IMR-90 (cell line): ENCODE measurements at regions not wholly inside any gene's neighbourhood (a gene's known extent, or its start where the extent isn't known, plus 50 kb on each side); places are given as distances from the start of the nearest gene placed in this dataset.

Experiments used
- ATAC-seq: fragments of 200-7000 bp; cut with Tn5 transposase; 2 replicates; pipeline ENCODE4 v1.9.1; 2020; ENCODE audit warnings: low read depth, mild to moderate bottlenecking, moderate library complexity
- BruUV-seq: library from RNA; stranded (reverse); fragments of 400-500 nt; replicated peaks from 2 replicates; lab custom pipeline; 2021; lab: Mats Ljungman, UMichigan
- CTCF ChIA-PET: fragments of 300-600 bp; formaldehyde crosslinking; extraction: SDS; loops from one replicate; lab custom pipeline; 2021; ENCODE audit warnings: antibody characterized with exemption; lab: Yijun Ruan, JAX
- POLR2A ChIA-PET: fragments of 300-600 bp; sonication (Branson Sonifier 250); formaldehyde crosslinking; loops from one replicate; lab custom pipeline; 2022; ENCODE audit warnings: antibody characterized with exemption; ENCODE audit not compliant: unreplicated experiment; lab: Charles Lee
- DNase-seq: peaks from one replicate; pipeline ENCODE4 v3.0.0; 2013
- H2AFZ ChIP-seq: replicated peaks from 2 replicates; pipeline ENCODE3; 2013; ENCODE audit warnings: low read length, mild to moderate bottlenecking; ENCODE audit not compliant: poor library complexity
- H2AK5ac ChIP-seq: 2 replicates; pipeline ENCODE4 v1.6.1; 2013; ENCODE audit warnings: low read depth, low read length, inconsistent platforms
- H2AK9ac ChIP-seq: replicated peaks from 2 replicates; pipeline ENCODE3; 2013; ENCODE audit warnings: mild to moderate bottlenecking, low read depth, low read length, moderate library complexity; ENCODE audit not compliant: poor library complexity
- H2BK120ac ChIP-seq: 2 replicates; pipeline ENCODE4 v1.6.1; 2013; ENCODE audit warnings: low read depth, low read length, inconsistent platforms
- H2BK15ac ChIP-seq: 3 replicates; pipeline ENCODE4 v1.6.1; 2013; ENCODE audit warnings: low read depth, low read length, inconsistent platforms
- H2BK20ac ChIP-seq: 2 replicates; pipeline ENCODE4 v1.6.1; 2013; ENCODE audit warnings: low read depth, mild to moderate bottlenecking, inconsistent platforms, low read length, moderate library complexity
- H2BK5ac ChIP-seq: 2 replicates; pipeline ENCODE4 v1.6.1; 2013; ENCODE audit warnings: mild to moderate bottlenecking, low read depth, low read length, inconsistent platforms; ENCODE audit not compliant: poor library complexity, severe bottlenecking
- H3K14ac ChIP-seq: replicated peaks from 2 replicates; pipeline ENCODE4 v1.6.1; 2013; ENCODE audit warnings: low read depth, low read length, inconsistent platforms
- H3K18ac ChIP-seq: 2 replicates; pipeline ENCODE4 v1.6.1; 2013; ENCODE audit warnings: low read depth, low read length, control low read depth
- H3K23ac ChIP-seq: 2 replicates; pipeline ENCODE4 v1.6.1; 2013; ENCODE audit warnings: low read depth, low read length, inconsistent platforms
- H3K27ac ChIP-seq: 2 replicates; pipeline ENCODE4 v1.5.1; 2013; ENCODE audit warnings: mild to moderate bottlenecking, control low read depth, low read length; ENCODE audit not compliant: insufficient read depth
- H3K27me3 ChIP-seq: 2 replicates; pipeline ENCODE4 v1.6.1; 2013; ENCODE audit warnings: low read length; ENCODE audit not compliant: control insufficient read depth, insufficient read depth
- H3K36me3 ChIP-seq: 2 replicates; pipeline ENCODE4 v1.6.1; 2013; ENCODE audit warnings: low read length, mixed read lengths; ENCODE audit not compliant: control insufficient read depth, insufficient read depth
- H3K4ac ChIP-seq: 2 replicates; pipeline ENCODE4 v1.6.1; 2013; ENCODE audit warnings: low read depth, low read length, inconsistent platforms
- H3K4me1 ChIP-seq: 2 replicates; pipeline ENCODE4 v1.6.1; 2013; ENCODE audit warnings: low read length, mixed read lengths; ENCODE audit not compliant: control insufficient read depth, insufficient read depth
- H3K4me2 ChIP-seq: 2 replicates; pipeline ENCODE4 v1.6.1; 2013; ENCODE audit warnings: low read depth, mild to moderate bottlenecking, control low read depth, low read length, moderate library complexity
- H3K4me3 ChIP-seq: 2 replicates; pipeline ENCODE4 v1.5.1; 2013; ENCODE audit warnings: low read depth, mild to moderate bottlenecking, control low read depth, low read length, moderate library complexity; ENCODE audit not compliant: insufficient read depth
- H3K56ac ChIP-seq: 2 replicates; pipeline ENCODE4 v1.6.1; 2013; ENCODE audit warnings: low read length, inconsistent platforms; ENCODE audit not compliant: insufficient read depth; ENCODE audit errors: extremely low read depth
- H3K79me1 ChIP-seq, 2 experiments: 2 replicates each; pipeline ENCODE4 v1.6.1; 2013; ENCODE audit warnings: low read length in 2 of 2, inconsistent platforms in 1 of 2, low read depth in 1 of 2
- H3K9ac ChIP-seq: 2 replicates; pipeline ENCODE4 v1.6.1; 2013; ENCODE audit warnings: low read depth, low read length, control low read depth
- H3K9me1 ChIP-seq: 2 replicates; pipeline ENCODE4 v1.6.1; 2013; ENCODE audit warnings: low read length, inconsistent platforms; ENCODE audit not compliant: insufficient read depth
- H3K9me3 ChIP-seq: 2 replicates; pipeline ENCODE4 v1.6.1; 2013; ENCODE audit warnings: low read length; ENCODE audit not compliant: control insufficient read depth, insufficient read depth
- H4K20me1 ChIP-seq: 2 replicates; pipeline ENCODE4 v1.6.1; 2013; ENCODE audit warnings: low read length, inconsistent platforms; ENCODE audit not compliant: insufficient read depth
- H4K5ac ChIP-seq: 2 replicates; pipeline ENCODE4 v1.6.1; 2013; ENCODE audit warnings: mild to moderate bottlenecking, low read depth, low read length, control low read depth
- H4K8ac ChIP-seq, 2 experiments: 2 replicates each; pipeline ENCODE4 v1.6.1; 2013; ENCODE audit warnings: low read depth in 2 of 2, low read length in 2 of 2, control low read depth in 1 of 2, inconsistent platforms in 1 of 2
- H4K91ac ChIP-seq: 2 replicates; pipeline ENCODE4 v1.6.1; 2013; ENCODE audit warnings: low read depth, low read length, inconsistent platforms; ENCODE audit not compliant: insufficient read depth
- BHLHE40 ChIP-seq: fragments of 150-350 bp; IDR thresholded peaks from 2 replicates; pipeline ENCODE4 v1.6.1; 2016; ENCODE audit warnings: mild to moderate bottlenecking, low read depth, low read length
- CHD1 ChIP-seq: IDR thresholded peaks from 2 replicates; pipeline ENCODE4 v1.6.1; 2012; ENCODE audit warnings: low read depth, low read length, improper control_type of control experiment
- CTCF ChIP-seq: conservative IDR thresholded peaks from 2 replicates; pipeline ENCODE4 v1.5.1; 2012; ENCODE audit warnings: mild to moderate bottlenecking, low read depth, low read length, improper control_type of control experiment
- ELK1 ChIP-seq: fragments of 150-350 bp; IDR thresholded peaks from 2 replicates; pipeline ENCODE4 v1.6.1; 2016; ENCODE audit warnings: low read depth, mild to moderate bottlenecking, low read length, moderate library complexity, borderline replicate concordance
- FOS ChIP-seq: fragments of 150-350 bp; IDR thresholded peaks from 2 replicates; pipeline ENCODE4 v1.6.1; 2016; ENCODE audit warnings: low read depth, low read length
- MAFK ChIP-seq: IDR thresholded peaks from 2 replicates; pipeline ENCODE4 v1.6.1; 2012; ENCODE audit warnings: low read depth, low read length, improper control_type of control experiment
- MAZ ChIP-seq: IDR thresholded peaks from 2 replicates; pipeline ENCODE4 v1.6.1; 2012; ENCODE audit warnings: low read depth, mild to moderate bottlenecking, low read length, improper control_type of control experiment, moderate library complexity, borderline replicate concordance
- MXI1 ChIP-seq: IDR thresholded peaks from 2 replicates; pipeline ENCODE4 v1.6.1; 2012; ENCODE audit warnings: low read depth, mild to moderate bottlenecking, low read length, moderate library complexity, borderline replicate concordance
- NFE2L2 ChIP-seq: fragments of 150-350 bp; IDR thresholded peaks from 2 replicates; pipeline ENCODE4 v1.6.1; 2016; ENCODE audit warnings: low read depth, mild to moderate bottlenecking, low read length
- POLR2A ChIP-seq: IDR thresholded peaks from 2 replicates; pipeline ENCODE4 v1.6.1; 2012; ENCODE audit warnings: mild to moderate bottlenecking, low read depth, low read length
- RAD21 ChIP-seq: IDR thresholded peaks from 2 replicates; pipeline ENCODE4 v1.6.1; 2012; ENCODE audit warnings: low read length, improper control_type of control experiment
- RCOR1 ChIP-seq: IDR thresholded peaks from 2 replicates; pipeline ENCODE4 v1.6.1; 2012; ENCODE audit warnings: mild to moderate bottlenecking, low read length, improper control_type of control experiment; ENCODE audit not compliant: insufficient replicate concordance
- RFX5 ChIP-seq: IDR thresholded peaks from 2 replicates; pipeline ENCODE4 v1.8.0; 2012; ENCODE audit warnings: low read depth, mild to moderate bottlenecking, low read length, moderate library complexity
- SMC3 ChIP-seq: fragments of 150-350 bp; IDR thresholded peaks from 2 replicates; pipeline ENCODE4 v1.6.1; 2016; ENCODE audit warnings: low read depth, mild to moderate bottlenecking, antibody characterized with exemption, low read length, moderate library complexity
- USF2 ChIP-seq: fragments of 150-350 bp; IDR thresholded peaks from 2 replicates; pipeline ENCODE4 v1.6.1; 2017; ENCODE audit warnings: mild to moderate bottlenecking, antibody characterized with exemption, low read length, low read depth
- WGBS, 2 experiments: methylation state at CpG; one replicate each; pipeline versions ENCODE4 v1.1.5 to v1.1.7; 2013; ENCODE audit warnings: missing lambda C conversion rate in 2 of 2; ENCODE audit not compliant: insufficient read length in 1 of 2; ENCODE audit errors: extremely low coverage in 2 of 2; 5-methylcytosine and 5-hydroxymethylcytosine counted together
- dilution Hi-C: fragments of 300-500 bp; cut with HindIII; formaldehyde crosslinking; loops from one replicate; pipeline ENCODE4 v1.14.3; 2018; ENCODE audit warnings: low sequenced_read_pairs; ENCODE audit not compliant: unreplicated experiment
- in situ Hi-C: fragments of 300-500 bp; cut with MboI; formaldehyde crosslinking; loops from 3 replicates; pipeline ENCODE4 v1.14.3; 2019; ENCODE audit warnings: low sequenced_read_pairs, inconsistent platforms, mixed read lengths
- intact Hi-C: fragments of 100-400 bp; cut with micrococcal nuclease; formaldehyde crosslinking; loops from 2 replicates; pipeline ENCODE4 v1.10.0; 2022

- H3K36me3 ChIP-seq, result no peaks in the 10 kb centered on the region
- CTCF ChIA-PET, result interaction anchor here (0.6 kb wide), 1 partner anchor 234 kb away, joined by 3 read pairs; no protein-coding TSS in a partner anchor
- no peak overlapping the region for H3K56ac ChIP-seq
- 0 out of 2 replicates have a peak overlapping the region, but pooled peaks have one; percentile 7 for H3K14ac ChIP-seq
- no peak overlapping the region for H4K91ac ChIP-seq
- TF ChIP-seq RCOR1, result no peak
- no peak for TF ChIP-seq SMC3
- TF ChIP-seq NFE2L2, result no peak
- no peak for TF ChIP-seq RFX5
- TF ChIP-seq FOS, result no peak
- TF ChIP-seq USF2, result no peak
- no peak for TF ChIP-seq BHLHE40
- no peak for TF ChIP-seq MXI1
- TF ChIP-seq MAFK, result no peak
- TF ChIP-seq CTCF, result no peak
- TF ChIP-seq RAD21, result no peak
- TF ChIP-seq ELK1, result no peak
- no peak for TF ChIP-seq POLR2A
- no peak for TF ChIP-seq CHD1
- TF ChIP-seq MAZ, result no peak
- no peak overlapping the region for H2AFZ ChIP-seq
- no peak overlapping the region for H3K9ac ChIP-seq
- intact Hi-C loops (no loop called here), in situ Hi-C loops (no loop called here), dilution Hi-C loops (no loop called here)
- ATAC-seq, result no peak
- H3K4me1 ChIP-seq, result peaks cover 16% of the 10 kb centered on the region
- peak overlapping the region; percentile 23; the same call in 1 of the 2 replicates for H2AK5ac ChIP-seq
- H2BK15ac ChIP-seq, result peak overlapping the region; percentile 7; the same call in 1 of the 3 replicates
- H4K5ac ChIP-seq, result no peak overlapping the region
- no peaks in the 10 kb centered on the region for H3K27me3 ChIP-seq
- no peak overlapping the region for H3K4me2 ChIP-seq
- peaks cover 17% of the 10 kb centered on the region for H3K9me1 ChIP-seq
- H3K23ac ChIP-seq, result no peak overlapping the region
- H2BK120ac ChIP-seq, result peak overlapping the region; percentile 99
- H2BK20ac ChIP-seq, result peak overlapping the region; percentile 38; the same call in 1 of the 2 replicates
- no peak overlapping the region for H3K27ac ChIP-seq
- POLR2A ChIA-PET, result no interaction called here
- H3K18ac ChIP-seq, result no peak overlapping the region
- H4K20me1 ChIP-seq, result no peaks in the 10 kb centered on the region
- no peaks in the 10 kb centered on the region; the same call in 1 of the 2 replicates for H3K9me3 ChIP-seq
- H3K4ac ChIP-seq, result peak overlapping the region; percentile 25; the same call in 1 of the 2 replicates
- no peak overlapping the region for H3K4me3 ChIP-seq
- no peaks in the 10 kb centered on the region for H3K79me1 ChIP-seq
- WGBS, 2 experiments, result 83% methylated on average over 8 of the region's 13 CpGs; no CpG with 5 or more reads in 1 of the 2 experiments
- H2AK9ac ChIP-seq, result no peak overlapping the region
- H4K8ac ChIP-seq, result peak overlapping the region in 1 of 2 experiments; percentile 30; a peak in 1 of 4 replicates
- no TSS peak for BruUV-seq
- no peak overlapping the region for H2BK5ac ChIP-seq
- DNase-seq, result no peak
Observed at GRCh38 chr10:44827431-44828006, 83.6 kb upstream of the TMEM72 start.
